ENCODE measurements at regions not wholly inside any gene's neighbourhood (a gene's known extent, or its start where the extent isn't known, plus 50 kb on each side); places are given as distances from the start of the nearest gene placed in this dataset.

DNA sequence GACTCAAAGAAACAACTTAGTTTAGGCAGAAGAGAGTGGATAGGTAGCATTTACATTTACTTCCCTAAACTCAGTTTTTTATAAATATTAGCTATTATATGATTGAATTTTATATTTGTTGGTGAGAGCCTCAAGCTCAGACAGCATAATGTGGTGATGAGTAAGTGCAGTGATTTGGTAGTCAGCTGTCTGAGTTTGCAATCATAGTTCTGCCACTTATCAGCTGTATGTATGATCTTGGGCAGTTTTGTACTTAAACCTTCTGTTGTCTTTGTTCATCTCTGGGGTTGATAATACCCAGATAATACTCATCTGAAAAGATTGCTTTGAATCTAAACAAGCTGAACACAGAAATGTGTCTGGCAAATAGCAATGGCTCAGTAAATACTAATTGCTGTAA is 108.8 kb downstream of the ANXA1 start:
- TF ChIP-seq, protein P1, sequence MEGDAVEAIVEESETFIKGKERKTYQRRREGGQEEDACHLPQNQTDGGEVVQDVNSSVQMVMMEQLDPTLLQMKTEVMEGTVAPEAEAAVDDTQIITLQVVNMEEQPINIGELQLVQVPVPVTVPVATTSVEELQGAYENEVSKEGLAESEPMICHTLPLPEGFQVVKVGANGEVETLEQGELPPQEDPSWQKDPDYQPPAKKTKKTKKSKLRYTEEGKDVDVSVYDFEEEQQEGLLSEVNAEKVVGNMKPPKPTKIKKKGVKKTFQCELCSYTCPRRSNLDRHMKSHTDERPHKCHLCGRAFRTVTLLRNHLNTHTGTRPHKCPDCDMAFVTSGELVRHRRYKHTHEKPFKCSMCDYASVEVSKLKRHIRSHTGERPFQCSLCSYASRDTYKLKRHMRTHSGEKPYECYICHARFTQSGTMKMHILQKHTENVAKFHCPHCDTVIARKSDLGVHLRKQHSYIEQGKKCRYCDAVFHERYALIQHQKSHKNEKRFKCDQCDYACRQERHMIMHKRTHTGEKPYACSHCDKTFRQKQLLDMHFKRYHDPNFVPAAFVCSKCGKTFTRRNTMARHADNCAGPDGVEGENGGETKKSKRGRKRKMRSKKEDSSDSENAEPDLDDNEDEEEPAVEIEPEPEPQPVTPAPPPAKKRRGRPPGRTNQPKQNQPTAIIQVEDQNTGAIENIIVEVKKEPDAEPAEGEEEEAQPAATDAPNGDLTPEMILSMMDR (conservative IDR thresholded peaks at IDR 0.05; ENCODE audit: low read length), result no peak
- no peak for TF ChIP-seq EZH2phosphoT487 (IDR thresholded peaks at IDR 0.05; ENCODE audit: borderline replicate concordance, low read depth, low read length)

Measured in OCI-LY7 (cell line).